ENCODE measurements at regions not wholly inside any gene's neighbourhood (a gene's known extent, or its start where the extent isn't known, plus 50 kb on each side); places are given as distances from the start of the nearest gene placed in this dataset.

GRCh38 chr20:12055161-12055560 is 137.5 kb downstream of the BTBD3 start:
- TF ChIP-seq CTCF (IDR thresholded peaks at IDR 0.05; ENCODE audit: control extremely low read depth in 1 of 3, insufficient read depth in 1 of 3, low read depth in 1 of 3, low read length in 3 of 3) = no peak
- no peak for TF ChIP-seq EZH2 (IDR thresholded peaks at IDR 0.05; ENCODE audit: low read depth, low read length, severe bottlenecking)
- no peak for TF ChIP-seq YY1 (IDR thresholded peaks at IDR 0.05; ENCODE audit: low read depth, low read length)
- no peak for TF ChIP-seq POLR2A (IDR thresholded peaks at IDR 0.05; ENCODE audit: control extremely low read depth in 1 of 2, low read depth in 2 of 2, low read length in 2 of 2)
- TF ChIP-seq ATF3 (IDR thresholded peaks at IDR 0.05; ENCODE audit: insufficient read depth, low read depth, low read length) = no peak
- TF ChIP-seq SP1 (IDR thresholded peaks at IDR 0.05; ENCODE audit: low read depth, low read length) = no peak

All from H1 (cell line).